ENCODE measurements at regions not wholly inside any gene's neighbourhood (a gene's known extent, or its start where the extent isn't known, plus 50 kb on each side); places are given as distances from the start of the nearest gene placed in this dataset.
"Not testable (repeated sequence)": the region's sequence is repeated elsewhere in the genome, so short reads cannot be mapped to it uniquely, and the experiment has no call there.

DNA sequence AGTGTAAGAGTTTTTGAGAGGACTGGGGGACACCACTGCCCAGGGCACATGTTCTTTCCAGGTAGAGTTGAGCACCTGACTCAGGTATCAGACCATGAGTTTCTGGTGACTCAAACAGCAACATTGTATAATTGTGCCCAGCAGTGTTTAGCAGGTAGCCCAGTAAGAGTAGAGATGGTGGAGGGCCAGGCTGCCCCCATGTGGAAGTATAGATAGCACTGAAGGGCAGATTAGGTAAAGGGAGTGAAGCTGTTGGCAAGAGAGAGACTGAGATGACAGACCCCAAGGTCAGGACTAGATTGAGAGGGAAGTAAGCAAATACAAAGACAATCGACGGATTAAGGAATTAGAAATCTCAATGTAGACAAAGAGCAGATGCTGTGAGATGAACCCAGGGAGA is 74.6 kb downstream of the TRIM42 start:
- no peak for DNase-seq (ENCODE audit: low read depth)

DNA sequence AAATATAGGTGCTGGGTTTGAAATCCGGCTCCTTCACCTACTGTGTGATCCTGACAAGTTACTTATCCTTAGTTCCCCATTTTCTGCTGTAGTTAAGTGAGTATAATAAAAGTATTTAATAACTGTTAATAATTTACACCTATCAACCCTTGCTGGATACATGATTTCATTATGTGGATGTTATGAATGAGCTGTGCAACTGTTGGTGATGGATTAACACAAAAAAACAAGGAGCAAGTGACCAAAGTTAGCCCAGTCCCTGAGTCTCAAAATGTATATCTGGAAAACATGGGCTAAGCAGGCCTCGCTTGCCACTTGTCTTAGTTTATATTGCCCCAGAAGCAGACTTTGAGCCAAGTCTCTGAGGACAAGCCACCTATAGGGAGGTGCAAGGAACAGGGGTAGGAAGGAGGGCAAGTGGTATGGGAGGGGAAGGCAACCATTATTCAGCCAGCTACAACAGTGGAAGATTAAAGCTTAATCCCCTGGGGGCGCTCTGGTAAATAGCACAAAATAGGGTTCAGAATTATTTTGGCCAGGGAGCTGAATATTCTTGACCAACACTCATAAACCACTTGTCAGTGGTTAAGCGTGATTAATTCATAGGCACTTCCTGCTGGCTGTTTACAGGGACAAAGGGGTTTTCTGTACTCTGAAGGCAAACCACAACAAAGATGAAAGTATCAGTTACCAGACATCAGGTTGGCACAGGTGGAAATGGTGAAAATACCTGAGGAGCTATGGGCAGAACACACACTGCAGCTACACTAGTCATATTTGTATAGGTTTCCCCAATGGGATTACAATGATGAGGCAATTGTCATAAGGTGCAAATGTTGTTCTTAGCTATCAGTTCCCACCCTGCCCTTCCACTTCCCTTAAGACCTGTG is 76.2 kb downstream of the TRIM42 start:
- DNase-seq (ENCODE audit: low read depth), result no peak

DNA sequence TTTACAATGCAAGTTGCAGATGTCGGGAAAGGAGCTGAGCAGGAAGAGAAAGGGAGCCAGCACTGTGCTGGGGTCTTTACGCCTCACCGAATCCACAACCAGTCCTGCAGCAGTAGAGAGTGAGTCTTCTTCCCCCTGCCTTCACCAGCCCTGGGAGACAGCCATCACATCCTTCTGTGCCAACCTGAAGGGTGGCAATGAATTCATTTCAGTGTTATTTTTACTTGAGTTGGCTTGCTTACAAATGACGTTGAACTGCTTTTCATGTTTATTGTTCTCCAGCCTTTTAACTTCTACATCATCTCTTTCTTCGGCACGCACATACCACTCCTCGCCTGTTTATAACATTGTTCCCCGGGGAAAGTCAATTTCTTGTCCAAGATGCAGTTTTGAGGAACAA is 77.1 kb downstream of the TRIM42 start:
- DNase-seq (ENCODE audit: low read depth), result no peak

DNA sequence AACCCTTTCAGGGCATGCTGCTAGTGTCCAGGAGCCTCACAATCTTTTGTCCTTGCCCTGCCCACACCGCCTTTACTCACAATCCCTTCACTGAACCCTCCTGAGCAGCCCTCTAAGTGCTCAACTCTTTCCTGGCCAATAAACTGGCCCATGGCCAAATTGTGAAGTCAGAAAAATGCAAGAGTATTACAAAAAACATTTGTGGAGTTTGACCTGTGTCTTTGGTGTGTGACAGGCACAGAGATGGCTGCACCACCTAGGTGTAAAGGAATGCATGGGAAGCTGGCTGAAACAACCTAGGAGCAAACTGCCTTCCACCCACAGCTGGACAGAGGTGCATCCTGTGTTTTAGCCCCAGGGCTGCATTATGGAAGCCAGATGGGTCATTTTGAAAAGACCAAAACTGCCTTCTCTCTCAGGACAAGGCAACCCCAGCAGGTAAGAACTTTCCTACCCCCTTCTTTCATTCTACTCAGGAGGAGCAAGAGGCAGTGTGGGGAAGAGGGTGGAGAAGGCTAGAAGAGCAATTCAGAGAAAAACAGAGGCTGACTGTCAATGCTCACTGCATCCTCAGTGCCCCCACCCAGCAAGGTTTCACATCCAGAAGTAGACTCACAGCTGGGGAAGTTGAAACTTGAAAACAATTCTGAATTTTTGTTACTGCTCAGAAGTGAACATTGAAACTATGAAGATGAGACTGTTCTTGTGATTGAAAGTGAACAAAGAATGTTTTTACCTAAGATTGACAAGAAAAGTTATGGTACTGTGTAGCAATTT is 78.6 kb downstream of the TRIM42 start:
- no peak for DNase-seq (ENCODE audit: low read depth)

DNA sequence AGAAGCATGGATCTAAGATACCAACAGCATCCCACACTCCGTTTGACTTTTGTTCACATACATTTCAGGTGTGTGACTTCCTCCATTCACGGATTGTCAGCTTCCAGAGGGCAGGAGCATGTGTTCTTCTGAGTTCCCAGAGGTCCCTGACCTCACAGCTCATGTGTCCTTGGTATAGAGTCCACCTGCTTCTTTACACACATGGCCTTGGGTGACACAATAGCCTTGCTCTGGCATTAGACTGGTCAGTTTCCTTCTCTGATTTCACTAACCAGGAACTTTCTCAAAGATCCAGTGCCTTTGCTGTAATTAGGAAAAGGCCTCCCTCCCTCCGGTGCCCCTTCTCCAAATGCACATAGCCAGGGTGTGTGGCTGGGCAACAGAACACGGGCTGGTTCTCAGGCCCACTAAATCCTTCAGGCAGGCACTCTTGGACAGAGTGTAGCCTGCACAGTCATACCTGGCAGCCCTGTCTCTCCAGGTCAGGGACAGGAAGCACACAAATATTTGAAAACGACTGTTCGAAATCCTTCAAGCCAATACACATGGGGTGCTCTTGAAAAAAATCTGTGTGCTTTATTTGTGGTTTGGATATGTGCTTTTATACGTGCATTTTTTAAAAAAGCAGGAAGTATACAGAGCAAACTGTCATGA is 81.1 kb downstream of the TRIM42 start:
- no peak for DNase-seq (ENCODE audit: low read depth)

GRCh38 chr3:140760324-140761075 is 82.6 kb downstream of the TRIM42 start:
- DNase-seq (ENCODE audit: low read depth), result no peak

DNA sequence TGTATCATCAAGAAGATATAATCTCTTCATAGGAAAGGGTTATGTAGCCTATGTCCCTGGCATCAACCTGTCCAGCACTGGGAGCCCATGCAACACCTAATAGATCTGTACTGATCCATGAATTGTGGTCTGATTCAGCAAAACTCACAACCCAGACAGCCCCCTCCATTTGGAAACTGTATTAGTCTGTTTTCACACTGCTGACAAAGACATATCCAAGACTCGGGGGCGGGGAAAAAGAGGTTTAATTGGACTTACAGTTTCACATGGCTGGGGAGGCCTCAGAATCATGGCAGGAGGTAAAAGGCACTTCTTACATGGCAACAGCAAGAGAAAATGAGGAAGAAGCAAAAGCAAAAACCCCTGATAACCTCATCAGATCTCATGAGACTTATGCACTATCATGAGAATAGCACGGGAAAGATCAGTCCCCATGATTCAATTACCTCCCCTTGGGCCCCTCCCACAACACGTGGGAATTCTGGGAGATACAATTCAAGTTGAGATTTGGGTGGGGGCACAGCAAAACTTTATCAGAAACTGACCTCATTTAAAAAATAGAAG is 83.3 kb downstream of the TRIM42 start:
- DNase-seq (ENCODE audit: low read depth), result no peak

- no peak for DNase-seq (ENCODE audit: low read depth)
Measured at GRCh38 chr3:140762746-140763145, 84.9 kb downstream of the TRIM42 start.

GRCh38 chr3:140763532-140763931 is 85.7 kb downstream of the TRIM42 start:
- DNase-seq (ENCODE audit: low read depth), result no peak

DNA sequence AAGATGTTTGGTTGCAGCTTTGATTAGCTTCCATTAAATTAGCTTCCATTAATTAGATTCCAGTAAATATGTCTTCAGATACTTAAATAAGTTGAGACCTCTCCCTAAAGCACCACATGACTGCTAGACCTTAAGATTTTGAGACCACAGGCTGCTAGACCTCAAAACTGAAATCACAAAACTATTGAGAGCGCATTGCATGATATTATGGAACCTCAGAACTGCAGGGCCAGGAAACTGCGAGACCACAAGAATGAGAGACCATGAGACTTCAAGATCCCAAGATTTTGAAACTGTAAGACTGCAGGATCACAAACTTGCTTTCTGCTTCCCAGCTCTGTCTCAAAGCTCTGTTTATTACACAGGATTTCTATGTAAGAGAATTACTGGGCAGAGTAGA is 87.4 kb downstream of the TRIM42 start:
- DNase-seq (ENCODE audit: low read depth), result no peak

DNA sequence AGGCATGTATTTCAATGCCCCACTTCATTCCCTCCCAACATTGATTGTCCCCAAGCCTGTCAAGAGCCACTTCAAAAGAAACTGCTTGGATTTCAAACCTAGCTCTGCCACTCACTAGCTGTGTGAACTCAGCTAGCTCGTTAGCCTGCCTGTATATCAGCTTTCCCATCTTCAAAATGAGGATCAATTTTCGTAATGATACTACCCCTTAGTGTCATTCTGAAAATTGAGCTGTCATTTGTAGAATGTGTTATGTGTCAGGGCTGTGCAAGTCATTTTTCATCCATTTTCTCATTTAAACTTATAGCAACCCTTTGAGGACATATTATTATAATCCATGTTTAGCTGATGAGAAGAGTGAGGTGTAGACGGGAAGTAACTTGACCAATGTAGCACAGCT is 88.6 kb downstream of the TRIM42 start:
- no peak for DNase-seq (ENCODE audit: low read depth)

- DNase-seq (ENCODE audit: low read depth), result no peak
Measured at GRCh38 chr3:140767566-140767965, 89.7 kb downstream of the TRIM42 start.

DNA sequence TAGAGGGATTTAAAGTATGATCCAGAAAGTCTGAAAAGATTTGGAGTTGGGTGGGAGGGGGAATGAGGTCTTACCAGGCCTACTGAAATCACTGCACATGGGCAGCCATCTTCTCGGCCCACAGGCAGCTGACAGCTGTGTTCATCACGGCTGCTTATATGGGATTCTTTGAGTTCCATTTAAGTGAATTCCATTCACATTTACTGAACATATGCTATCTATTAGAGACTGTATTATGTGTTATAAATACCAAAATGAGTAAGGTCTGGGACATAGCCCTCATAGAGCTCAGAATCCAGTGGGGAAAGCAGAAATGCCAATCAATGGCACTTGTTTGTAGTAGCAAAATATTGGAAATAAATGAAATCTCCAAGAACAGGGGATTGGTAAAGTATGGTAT is 91.1 kb downstream of the TRIM42 start:
- no peak for DNase-seq (ENCODE audit: low read depth)

DNA sequence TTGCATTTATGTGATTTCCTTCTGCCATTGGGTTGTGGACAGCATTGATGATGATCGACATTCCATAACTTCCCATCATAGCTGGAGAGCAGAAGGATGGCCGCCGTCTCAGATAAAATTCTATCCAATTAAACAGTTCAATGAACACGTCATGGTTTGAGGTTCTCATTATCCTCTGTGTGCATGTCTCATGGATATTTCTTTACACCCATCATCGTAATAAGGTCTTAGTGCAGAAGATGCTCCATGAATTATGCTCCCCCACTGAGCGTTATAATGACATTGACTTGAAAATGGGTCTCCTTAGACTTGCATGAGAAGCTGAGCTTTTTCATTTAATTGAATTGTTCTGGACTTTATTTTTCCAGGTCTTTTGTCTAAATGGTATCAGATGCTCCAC is 92.1 kb downstream of the TRIM42 start:
- no peak for DNase-seq (ENCODE audit: low read depth)

GRCh38 chr3:140770977-140771667 is 93.3 kb downstream of the TRIM42 start:
- DNase-seq (ENCODE audit: low read depth), result no peak

- no peak for DNase-seq (ENCODE audit: low read depth)
Measured at GRCh38 chr3:140777631-140778233, 99.9 kb downstream of the TRIM42 start.

- no peak for DNase-seq (ENCODE audit: low read depth)
Measured at GRCh38 chr3:140791368-140791767, 113.5 kb downstream of the TRIM42 start.

- DNase-seq (ENCODE audit: low read depth), result no peak
Measured at GRCh38 chr3:140794507-140794906, 116.6 kb downstream of the TRIM42 start.

DNA sequence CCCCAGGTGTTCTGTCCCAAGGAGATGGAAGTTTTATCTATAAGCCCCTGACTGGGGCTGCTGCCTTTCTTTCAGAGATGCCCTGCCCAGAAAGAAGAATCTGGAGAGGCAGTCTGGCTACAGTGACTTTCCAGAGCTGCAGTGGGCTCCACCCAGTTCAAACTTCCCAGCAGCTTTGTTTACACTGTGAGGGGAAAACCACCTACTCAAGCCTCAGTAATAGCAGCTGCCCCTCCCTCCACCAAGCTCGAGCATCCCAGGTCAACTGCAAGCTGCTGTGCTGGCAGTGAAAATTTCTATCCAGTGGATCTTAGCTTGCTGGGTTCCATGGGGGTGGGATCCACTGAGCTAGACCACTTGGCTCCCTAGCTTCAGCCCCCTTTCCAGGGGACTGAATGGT is 125.0 kb downstream of the TRIM42 start:
- not testable (repeated sequence) for DNase-seq (ENCODE audit: low read depth)

DNA sequence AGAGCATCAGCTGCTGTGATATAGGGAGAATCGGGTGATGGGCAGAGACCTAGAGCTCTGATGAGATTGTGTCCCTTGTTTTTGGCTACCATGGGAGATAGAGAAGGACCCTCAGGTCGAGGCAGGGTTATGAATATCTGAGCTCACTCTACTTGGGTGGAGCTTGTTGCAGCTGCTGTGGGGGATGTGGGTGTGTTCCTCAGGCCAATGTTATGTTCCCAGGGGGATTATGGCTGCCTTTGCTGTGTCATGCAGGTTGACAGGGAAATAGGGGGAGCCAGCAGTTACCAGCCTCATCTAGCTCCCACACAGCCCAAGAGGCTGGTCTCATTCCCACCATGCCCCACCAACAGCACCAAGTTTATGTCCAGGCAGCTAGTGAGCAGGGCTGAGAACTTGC is 131.5 kb downstream of the TRIM42 start:
- DNase-seq (ENCODE audit: low read depth), result no peak

Data from iris pigment epithelial cell (primary cell).